Activated gamma-delta T cell (primary cell): ENCODE measurements at regions not wholly inside any gene's neighbourhood (a gene's known extent, or its start where the extent isn't known, plus 50 kb on each side); places are given as distances from the start of the nearest gene placed in this dataset.
"Not testable (repeated sequence)": the region's sequence is repeated elsewhere in the genome, so short reads cannot be mapped to it uniquely, and the experiment has no call there.

Experiments used
- DNase-seq: peaks from one replicate; lab custom pipeline; 2025; lab: John Stamatoyannopoulos, UW

DNA sequence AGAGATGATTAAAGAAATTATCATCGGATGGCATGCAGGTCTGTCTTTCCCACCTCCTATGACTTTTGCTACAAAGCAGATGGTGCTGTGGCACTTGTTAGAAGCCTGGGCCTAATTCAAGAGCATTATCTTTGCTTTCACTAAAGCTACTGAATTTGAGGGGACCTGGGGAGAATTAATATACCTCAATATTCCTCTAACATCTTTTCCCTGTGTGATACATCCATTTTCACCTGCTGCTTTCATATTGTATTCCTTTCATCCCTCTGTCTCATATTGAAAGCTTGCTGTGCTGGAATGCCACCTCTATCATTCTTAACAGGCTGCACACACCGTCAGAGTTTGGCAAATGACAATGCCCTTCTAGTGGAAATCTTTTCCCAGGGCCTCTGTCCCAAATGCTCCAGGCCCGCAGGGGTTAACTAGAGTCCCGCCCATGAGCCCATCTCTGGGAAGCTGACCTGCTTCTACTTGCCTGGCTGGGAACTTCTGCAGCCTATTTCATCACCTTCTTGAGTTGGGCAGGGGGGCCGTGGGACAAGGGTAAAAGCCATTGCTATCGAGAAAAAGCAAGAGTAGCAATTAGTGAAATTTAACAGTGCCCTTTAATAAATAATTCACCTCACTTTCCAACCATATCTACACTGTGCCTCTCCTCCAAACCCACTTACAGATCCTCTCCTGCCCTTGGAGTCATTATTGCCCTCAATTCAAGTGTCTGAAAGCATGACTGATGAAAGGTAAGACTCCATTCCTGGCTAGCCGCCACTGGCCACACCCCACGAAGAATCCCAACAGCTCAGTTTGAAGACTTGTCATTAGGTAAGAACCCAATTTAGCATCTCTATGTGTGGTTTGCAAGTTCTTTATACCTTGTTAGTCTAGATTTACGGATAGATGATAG lies 126.7 kb upstream of the BTG1 start:
- DNase-seq = no peak

DNA sequence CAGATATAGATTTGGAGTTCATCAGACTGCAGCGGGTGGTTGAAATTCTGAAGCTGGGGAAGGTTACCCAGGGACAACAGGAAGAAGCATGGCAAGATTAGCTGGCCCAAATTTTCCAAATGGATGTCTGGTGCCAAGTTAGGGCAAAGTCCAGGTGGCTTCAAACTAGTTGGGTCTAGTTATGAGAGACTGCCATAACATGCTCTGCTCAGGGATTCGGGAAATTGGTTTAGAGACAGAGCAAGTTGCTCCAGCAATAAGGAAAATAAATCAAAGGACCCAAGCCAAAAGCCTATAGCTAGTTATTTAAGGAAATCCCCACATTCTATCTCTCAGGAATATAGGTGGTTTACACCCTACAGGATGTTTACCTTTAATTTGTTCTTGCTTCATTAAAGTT lies 125.7 kb upstream of the BTG1 start:
- no peak for DNase-seq

GRCh38 chr12:92270521-92270920 lies 124.9 kb upstream of the BTG1 start:
- DNase-seq = no peak

DNA sequence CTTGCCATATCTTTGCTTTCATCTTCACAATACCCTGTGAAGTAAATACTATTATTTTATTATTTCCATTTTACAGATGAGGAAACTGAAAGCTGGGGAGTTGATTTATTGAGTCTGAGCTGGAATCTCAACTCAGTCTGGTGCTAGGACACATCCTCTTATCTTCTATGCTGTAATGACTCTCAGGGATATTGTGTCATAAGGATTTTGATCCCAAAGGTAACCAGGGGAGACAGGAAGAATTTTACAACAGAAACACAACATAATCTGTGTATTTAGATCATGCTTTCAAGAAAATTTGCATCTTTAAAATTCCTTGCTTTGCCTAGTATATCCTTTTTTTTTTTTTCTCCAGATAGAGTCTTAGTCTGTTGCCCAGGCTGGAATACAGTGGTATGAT lies 123.3 kb upstream of the BTG1 start:
- DNase-seq = no peak

DNA sequence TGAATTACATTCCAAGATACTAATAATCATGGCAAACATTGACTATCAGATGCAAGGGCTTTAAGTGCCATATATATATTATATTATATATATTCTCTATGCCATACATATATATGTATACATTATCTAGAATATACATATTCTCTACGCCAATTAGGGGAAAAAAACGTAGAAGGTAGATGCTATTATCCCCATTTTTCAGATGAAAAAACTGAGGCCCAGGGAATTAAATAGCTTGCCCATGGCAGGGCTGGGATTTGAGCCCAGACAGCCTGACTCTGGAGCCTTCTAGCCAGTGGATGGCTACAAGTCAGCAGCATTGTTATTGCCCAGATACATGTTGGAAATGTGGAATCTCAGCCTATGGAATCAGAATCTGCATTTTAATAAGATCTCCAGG lies 116.0 kb upstream of the BTG1 start:
- DNase-seq = no peak

- DNase-seq = no peak
These were observed 115.4 kb upstream of the BTG1 start for GRCh38 chr12:92261071-92261470.

GRCh38 chr12:92259696-92260251 lies 114.1 kb upstream of the BTG1 start:
- no peak for DNase-seq

DNA sequence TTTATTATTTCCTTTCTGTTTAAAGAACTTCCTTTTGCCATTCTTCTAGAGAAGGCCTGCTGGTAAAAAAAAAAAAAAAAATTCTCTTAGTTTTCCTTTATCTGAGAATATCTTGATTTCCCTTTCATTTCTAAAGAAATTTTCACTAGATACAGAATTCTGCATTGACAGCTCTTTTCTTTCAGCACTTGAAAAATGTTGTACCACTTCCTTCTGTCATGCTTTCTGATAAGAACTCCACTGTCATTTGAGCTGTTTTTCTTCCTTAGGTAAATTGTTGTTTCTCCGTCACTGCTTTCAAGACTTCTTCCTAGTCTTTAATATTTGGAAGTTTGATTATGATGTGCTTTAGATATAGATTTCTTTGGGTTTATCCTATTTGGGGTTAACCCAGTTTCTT lies 113.6 kb upstream of the BTG1 start:
- DNase-seq = no peak

DNA sequence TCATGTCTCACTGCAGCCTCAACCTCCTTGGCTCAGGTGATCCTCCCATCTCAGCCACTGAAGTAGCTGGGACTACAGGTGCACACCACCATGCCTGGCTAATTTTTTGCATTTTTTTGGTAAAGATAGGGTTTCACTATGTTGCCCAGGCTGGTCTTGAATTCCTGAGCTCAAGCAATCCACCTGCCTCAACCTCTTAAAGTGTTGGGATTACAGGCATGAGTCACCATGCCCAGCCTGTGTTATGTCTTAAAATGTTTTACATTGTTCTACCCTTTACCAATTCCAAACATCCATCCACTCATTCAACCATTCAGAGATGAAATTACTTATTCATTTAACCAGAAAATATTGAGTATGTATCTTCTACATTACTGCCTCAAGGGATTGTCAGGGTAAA lies 111.6 kb upstream of the BTG1 start:
- DNase-seq = no peak

DNA sequence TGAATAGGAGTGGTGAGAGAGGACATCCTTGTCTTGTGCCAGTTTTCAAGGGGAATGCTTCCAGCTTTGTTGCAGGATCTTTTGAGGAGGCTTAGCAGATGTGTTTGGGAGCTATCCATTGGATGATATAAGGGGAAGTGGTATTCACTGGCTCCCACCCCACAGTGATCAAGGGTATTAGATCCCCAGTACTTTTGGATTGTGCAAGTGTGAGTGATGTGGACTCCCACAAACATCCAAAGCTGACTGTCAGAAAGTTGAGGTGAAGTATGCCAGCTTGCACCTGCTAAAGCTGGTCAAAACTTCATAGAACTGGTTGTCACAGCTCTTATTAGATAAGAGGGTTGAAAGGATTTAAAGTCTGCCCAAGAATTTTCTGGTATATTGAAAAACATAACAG lies 110.1 kb upstream of the BTG1 start:
- no peak for DNase-seq

GRCh38 chr12:92253301-92253700 lies 107.7 kb upstream of the BTG1 start:
- no peak for DNase-seq

GRCh38 chr12:92248977-92249376 lies 103.3 kb upstream of the BTG1 start:
- DNase-seq = no peak

DNA sequence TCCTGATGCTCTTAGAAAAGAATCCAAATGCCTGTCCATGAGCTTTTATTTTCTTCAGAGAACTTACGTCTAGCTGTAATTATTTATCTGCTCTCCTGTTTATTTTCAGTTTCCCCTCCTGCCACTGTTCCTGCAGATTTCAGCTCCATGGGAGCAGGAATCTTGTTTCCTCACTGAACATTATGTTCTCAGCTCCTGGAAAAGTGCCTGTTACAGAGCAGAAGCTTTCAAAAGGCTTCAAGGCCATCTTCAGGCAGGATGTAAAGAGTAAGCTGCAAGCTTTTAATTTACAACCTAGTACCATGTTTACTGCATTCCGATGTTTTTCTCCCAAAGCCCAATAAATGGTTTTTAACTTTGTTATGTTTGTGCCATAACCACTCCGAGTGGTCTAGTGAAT lies 98.4 kb upstream of the BTG1 start:
- DNase-seq = no peak

DNA sequence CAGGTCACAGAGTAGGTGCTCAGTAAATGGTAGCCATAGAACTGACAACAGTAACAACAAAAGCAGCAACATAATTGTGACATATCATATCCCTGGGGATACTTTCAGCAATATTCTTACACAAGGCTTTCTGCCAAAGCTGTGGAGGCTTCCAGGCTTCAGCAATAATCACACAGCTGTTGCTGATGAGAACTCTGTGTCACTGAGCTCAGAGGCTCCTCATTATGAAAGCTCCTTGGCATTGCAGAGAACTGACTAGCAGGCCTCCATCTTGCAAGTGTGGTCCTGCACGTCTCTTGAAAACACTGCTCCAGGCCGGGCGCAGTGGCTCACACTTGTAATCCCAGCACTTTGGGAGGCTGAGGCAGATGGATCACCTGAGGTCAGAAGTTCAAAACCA lies 97.3 kb upstream of the BTG1 start:
- DNase-seq = no peak

DNA sequence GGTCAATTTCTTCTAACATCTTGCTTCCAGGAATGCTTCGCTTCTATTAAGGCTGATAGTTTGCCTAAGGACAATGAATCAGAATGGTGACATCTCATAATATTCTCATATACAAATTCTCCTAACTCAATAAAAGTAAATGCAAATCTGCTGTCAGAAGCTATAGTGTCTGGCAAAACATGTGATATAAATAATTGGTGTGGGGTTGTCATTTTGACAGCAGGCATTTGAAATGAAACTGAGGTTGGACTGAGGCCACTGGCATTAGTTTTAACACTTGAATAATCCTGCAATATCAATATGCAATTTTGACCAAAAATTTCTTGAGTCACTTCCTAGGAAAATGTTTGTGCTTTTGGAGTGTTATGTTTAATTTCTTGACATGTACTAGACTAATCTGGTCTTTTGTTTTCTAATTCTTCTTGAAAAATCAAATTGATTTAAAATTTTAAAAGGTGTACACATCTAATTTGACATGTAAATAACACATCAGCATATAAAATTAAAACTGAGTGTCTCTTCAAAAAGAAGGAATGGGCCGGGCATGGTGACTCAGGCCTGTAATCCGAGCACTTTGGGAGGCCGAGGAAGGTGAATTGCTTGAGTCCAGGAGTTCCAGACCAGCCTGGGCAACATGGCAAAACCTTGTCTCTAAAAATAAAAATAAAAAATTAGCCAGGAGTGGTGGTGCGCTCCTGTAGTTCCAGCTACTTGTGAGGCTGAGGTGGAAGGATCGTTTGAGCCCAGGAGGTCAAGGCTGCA lies 92.3 kb upstream of the BTG1 start:
- no peak for DNase-seq

DNA sequence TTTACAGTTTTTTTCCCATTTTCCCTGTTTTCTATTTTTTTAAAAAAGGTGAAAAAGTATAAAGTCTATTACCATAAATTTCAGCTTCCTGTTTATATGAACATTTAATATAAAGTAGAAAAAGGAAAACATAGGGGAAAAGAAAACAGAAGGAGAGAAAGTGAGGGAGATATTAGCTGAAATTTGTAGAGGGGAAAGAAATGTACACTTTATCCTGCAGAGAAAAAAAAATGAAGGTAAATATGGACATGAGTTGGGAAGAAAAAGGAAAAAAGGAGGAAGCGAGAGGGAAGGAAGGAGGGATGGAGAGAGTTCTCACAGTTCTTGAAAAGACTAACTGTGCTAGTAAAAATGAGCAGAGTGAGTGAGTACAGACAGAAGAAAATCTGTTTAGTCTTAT lies 91.6 kb upstream of the BTG1 start:
- DNase-seq = no peak

DNA sequence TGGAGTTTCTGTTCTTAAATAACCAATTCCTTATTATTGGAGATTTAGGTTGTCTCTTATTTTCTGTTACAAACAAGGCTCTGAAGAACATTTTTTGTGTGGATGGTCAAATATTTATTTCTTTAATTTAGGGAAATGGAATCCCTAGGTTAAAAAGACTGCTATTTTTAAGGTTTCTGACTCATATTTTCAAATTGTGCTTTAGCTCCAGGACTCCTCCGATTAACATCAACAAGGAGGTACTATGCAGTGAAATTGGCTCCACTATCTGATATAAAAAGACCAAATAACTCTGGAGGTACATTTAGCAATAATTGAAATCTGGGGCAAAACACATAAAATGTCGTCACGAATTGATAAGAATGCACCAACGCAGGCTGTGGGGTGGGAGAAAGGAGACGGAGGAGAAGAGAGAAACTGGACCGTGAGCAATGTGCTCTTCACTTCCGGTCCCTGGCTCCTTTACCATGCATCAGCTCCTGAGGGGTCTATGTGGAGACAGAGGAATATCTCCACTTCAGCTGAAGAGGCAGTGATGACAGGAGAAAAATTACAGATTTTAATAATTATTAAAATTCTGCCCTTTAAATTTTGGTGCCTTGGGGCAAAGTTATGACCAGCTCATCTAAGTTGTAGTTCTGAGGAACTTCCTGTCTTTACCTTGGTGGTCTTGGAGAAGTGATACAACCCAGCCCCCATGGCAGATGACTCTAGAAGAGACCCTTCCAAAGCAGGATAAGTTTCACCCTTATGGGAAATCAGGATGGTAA lies 90.2 kb upstream of the BTG1 start:
- DNase-seq = no peak

GRCh38 chr12:92234533-92234932 lies 88.9 kb upstream of the BTG1 start:
- no peak for DNase-seq

GRCh38 chr12:92233346-92234015 lies 87.8 kb upstream of the BTG1 start:
- DNase-seq = no peak

DNA sequence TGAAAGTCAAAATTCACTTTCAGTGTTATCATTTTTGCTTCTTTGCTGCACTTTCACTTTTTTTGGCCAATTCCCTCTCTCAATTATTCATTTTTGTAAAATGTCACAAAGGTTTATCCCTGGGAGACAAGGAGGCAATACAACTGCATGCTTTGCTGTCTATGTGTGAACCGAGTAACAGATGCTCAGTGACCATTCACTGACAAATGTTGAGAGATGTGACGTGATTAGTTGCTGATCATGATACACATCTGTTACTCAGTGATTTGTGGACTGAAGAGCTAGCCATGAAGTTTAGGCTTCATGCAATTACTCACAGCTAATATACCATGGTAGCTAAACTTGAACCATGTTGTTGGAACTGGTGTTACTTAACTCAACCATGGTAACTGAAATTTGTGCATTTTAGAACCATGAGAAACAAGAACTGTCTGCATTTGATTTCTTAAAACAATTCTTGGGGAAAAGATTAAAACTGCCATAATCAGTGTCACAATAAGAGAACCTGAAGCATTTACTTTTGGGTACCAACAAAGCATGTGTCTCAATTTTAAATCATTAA lies 86.8 kb upstream of the BTG1 start:
- DNase-seq = not testable (repeated sequence)

GRCh38 chr12:92231945-92232344 lies 86.3 kb upstream of the BTG1 start:
- not testable (repeated sequence) for DNase-seq
